Heart left ventricle (tissue), 16 donors: ENCODE measurements at regions not wholly inside any gene's neighbourhood (a gene's known extent, or its start where the extent isn't known, plus 50 kb on each side); places are given as distances from the start of the nearest gene placed in this dataset.
A peak's percentile ranks its signal among the peaks of the same experiment; 100 is the strongest.

ENCODE experiments used
- ATAC-seq, 4 donors: fragments of 200-7000 bp; cut with Tn5 transposase; one replicate each; pipeline ENCODE4 v1.9.1; 2020 to 2022; ENCODE audit warnings: moderate library complexity in 4 of 4, mild to moderate bottlenecking in 3 of 4, moderate number of reproducible peaks in 1 of 4
- DNase-seq, 5 donors: peaks; one replicate each; pipeline ENCODE4 v3.0.0-alpha.2; 2020
- H3K27ac ChIP-seq, 12 donors: fragments of 200-600 bp; sonication (generic) in 4 of 12; one replicate each; pipeline versions ENCODE4 v1.5.0 to v1.8.0; 2016 to 2022; ENCODE audit warnings: mild to moderate bottlenecking in 2 of 12
- H3K27me3 ChIP-seq, 9 donors: fragments of 200-600 bp; sonication (generic) in 2 of 9; one replicate each; pipeline versions ENCODE4 v1.5.1 to v1.8.0; 2016 to 2022; ENCODE audit warnings: mild to moderate bottlenecking in 3 of 9
- H3K36me3 ChIP-seq, 9 donors: fragments of 200-600 bp; sonication (generic) in 2 of 9; one replicate each; pipeline versions ENCODE4 v1.5.0 to v1.8.0; 2018 to 2022; ENCODE audit warnings: mild to moderate bottlenecking in 2 of 9
- H3K4me1 ChIP-seq, 12 donors: fragments of 200-600 bp; sonication (generic) in 4 of 12; one replicate each; pipeline versions ENCODE4 v1.5.0 to v1.8.0; 2016 to 2022; ENCODE audit warnings: mild to moderate bottlenecking in 3 of 12
- H3K4me3 ChIP-seq, 12 donors: fragments of 200-600 bp; sonication (generic) in 4 of 12; one replicate each; pipeline versions ENCODE4 v1.5.0 to v1.8.0; 2017 to 2022; ENCODE audit warnings: mild to moderate bottlenecking in 9 of 12, moderate library complexity in 4 of 12
- H3K9me3 ChIP-seq, 12 donors: fragments of 200-600 bp; sonication (generic) in 4 of 12; one replicate each; pipeline versions ENCODE4 v1.5.0 to v1.8.0; 2016 to 2022; ENCODE audit warnings: mild to moderate bottlenecking in 1 of 12
- CTCF ChIP-seq, 12 donors: fragments of 200-600 bp; sonication (generic) in 4 of 12; IDR thresholded peaks; one replicate each; pipeline versions ENCODE4 v1.5.0 to v1.8.0; 2018 to 2022; ENCODE audit warnings: antibody characterized with exemption in 12 of 12, mild to moderate bottlenecking in 5 of 12
- POLR2A ChIP-seq, 2 donors: fragments of 450-650 bp; IDR thresholded peaks; one replicate each; pipeline ENCODE4 v1.6.1; 2017; ENCODE audit warnings: antibody characterized with exemption in 2 of 2, mild to moderate bottlenecking in 2 of 2, moderate library complexity in 2 of 2
- WGBS, 4 donors: extraction: QIAGEN DNeasy Blood & Tissue Kit in 2 of 4; methylation state at CpG; one replicate each; pipeline versions ENCODE4 v1.1.5 to v1.1.7; 2013 to 2018; 5-methylcytosine and 5-hydroxymethylcytosine counted together
- intact Hi-C, 10 donors: fragments of 100-400 bp; cut with DNase I; formaldehyde crosslinking; loops; one replicate each; pipeline versions ENCODE4 v1.11.1 to v1.14.2; 2022
- donor health status: ischemic (EF 13 %, LVEDD 7.1; RV severe dilation, severe dysfunction).
- donor health status: healthy with polysubstance abuse.
- donor health status: DM: no; HTN: yes; CAD: no.
- donor health status: DM: no; HTN: no; CAD: no.
- donor health status: ischemic (EF 25% LVEDD 6.9; RV normal size, moderate dysfunction).
- donor health status: ischemic (EF 25% LVEDD 5.7; RV mildly dilated, moderate dysfunction).
- donor health status: healthy.
- donor health status: DM: yes; HTN: yes; CAD: no.
- donor health status: ischemic (EF 35%, LVEDD 5.7; RV mildly dilated, moderate dysfunction).
- donor health status: nonischemic (EF 11% LVEDD 7.7; RV severe dilation, severe dysfunction).
- donor health status: DM: yes; HTN: yes; CAD: no.
- donor health status: PGD.
- donor health status: ischemic (EF 29% LVEDD 5.4; RV normal size, mild dysfunction).
- donor health status: nonischemic (EF 23%, LVEDD 6.1; RV moderate dilation, normal function).

- H3K36me3 ChIP-seq = no peaks in the 10 kb centered on the region
- WGBS, 4 donors = 77 to 87% (median 83%) methylated on average over 2 of the region's 2 CpGs
- intact Hi-C loops = no loop called here
Observed at GRCh38 chr15:47384776-47385175, 332.5 kb upstream of the SEMA6D start.

GRCh38 chr15:47386459-47386858 is 330.8 kb upstream of the SEMA6D start:
- ATAC-seq = no peak
- 93 to 98% (median 96%) methylated on average over 5 of the region's 5 CpGs for WGBS, 4 donors
- intact Hi-C loops = no loop called here

More at GRCh38 chr15:47384776-47385175, 332.5 kb upstream of the SEMA6D start:
- peak in 2 of 4 donors; percentile 11 to 45 for ATAC-seq
- Histone ChIP-seq H3K9me3 (no peaks in the 10 kb centered on the region), H3K27me3 (peaks cover 0 to 2% (median 0%) of the 10 kb centered on the region in 9 donors), H3K27ac (no peak overlapping the region), H3K4me3 (no peak overlapping the region), H3K4me1 (peaks cover 0 to 10% (median 0%) of the 10 kb centered on the region in 12 donors)
- DNase-seq = no peak
- TF ChIP-seq POLR2A (IDR thresholded peaks at IDR 0.05) (no peak), CTCF (IDR thresholded peaks at IDR 0.05) (no peak)

GRCh38 chr15:47388299-47388698 is 329.0 kb upstream of the SEMA6D start:
- ATAC-seq = no peak
- Histone ChIP-seq H3K9me3 (no peaks in the 10 kb centered on the region), H3K4me1 (peaks cover 0 to 10% (median 0%) of the 10 kb centered on the region in 12 donors), H3K27ac (no peak overlapping the region), H3K36me3 (no peaks in the 10 kb centered on the region), H3K27me3 (peaks cover 0 to 2% (median 0%) of the 10 kb centered on the region in 9 donors), H3K4me3 (no peak overlapping the region)
- WGBS, 4 donors = 75 to 84% (median 80%) methylated on average over 5 of the region's 5 CpGs
- TF ChIP-seq CTCF (IDR thresholded peaks at IDR 0.05) (no peak), POLR2A (IDR thresholded peaks at IDR 0.05) (no peak)
- no peak for DNase-seq
- intact Hi-C loops = no loop called here

More at GRCh38 chr15:47386459-47386858, 330.8 kb upstream of the SEMA6D start:
- Histone ChIP-seq H3K4me3 (no peak overlapping the region), H3K27ac (no peak overlapping the region), H3K27me3 (peaks cover 0 to 2% (median 0%) of the 10 kb centered on the region in 9 donors), H3K36me3 (no peaks in the 10 kb centered on the region), H3K9me3 (no peaks in the 10 kb centered on the region), H3K4me1 (peaks cover 0 to 10% (median 0%) of the 10 kb centered on the region in 12 donors)
- no peak for DNase-seq
- TF ChIP-seq POLR2A (IDR thresholded peaks at IDR 0.05) (no peak), CTCF (IDR thresholded peaks at IDR 0.05) (no peak)

DNA sequence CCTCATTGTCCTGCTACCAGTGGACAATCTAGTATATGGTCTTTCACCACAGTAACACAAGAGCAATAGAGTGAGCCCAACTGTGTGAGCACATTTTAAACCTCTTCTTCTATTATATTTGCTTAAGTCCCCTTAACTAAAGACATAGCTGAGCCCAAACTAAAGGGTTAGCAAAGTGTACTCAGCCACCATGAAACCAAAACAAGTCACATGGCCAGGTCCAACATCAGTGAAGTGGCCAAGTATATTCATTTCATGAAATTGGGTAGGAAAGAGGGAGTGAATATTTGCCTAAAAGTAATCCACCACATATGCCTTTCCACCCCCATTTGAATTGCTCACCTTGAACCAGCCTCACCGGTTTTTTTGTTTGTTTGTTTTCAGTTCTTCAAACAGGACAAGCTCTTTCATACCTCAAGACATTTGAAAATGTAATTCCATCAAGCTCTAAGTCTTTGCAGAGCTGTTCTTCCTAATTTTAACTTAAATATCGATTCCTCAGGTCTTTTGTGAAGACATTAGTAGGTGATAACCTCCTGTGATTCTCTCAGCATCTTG is 327.0 kb upstream of the SEMA6D start:
- Histone ChIP-seq H3K36me3 (no peaks in the 10 kb centered on the region), H3K4me1 (no peaks in the 10 kb centered on the region), H3K9me3 (no peaks in the 10 kb centered on the region), H3K27ac (no peak overlapping the region), H3K4me3 (no peak overlapping the region), H3K27me3 (peaks cover 0 to 2% (median 0%) of the 10 kb centered on the region in 9 donors)
- intact Hi-C loops = no loop called here
- ATAC-seq (no peak), DNase-seq (no peak)
- 92 to 96% (median 93%) methylated on average over 2 of the region's 2 CpGs for WGBS, 4 donors
- no peak for TF ChIP-seq POLR2A (IDR thresholded peaks at IDR 0.05)
- no peak for TF ChIP-seq CTCF (IDR thresholded peaks at IDR 0.05)
